HG03571 (cell line): ENCODE measurements at regions not wholly inside any gene's neighbourhood (a gene's known extent, or its start where the extent isn't known, plus 50 kb on each side); places are given as distances from the start of the nearest gene placed in this dataset.
"Not testable (repeated sequence)": the region's sequence is repeated elsewhere in the genome, so short reads cannot be mapped to it uniquely, and the experiment has no call there.

Experiments used
- ATAC-seq: cut with Tn5 transposase; IDR thresholded peaks from one replicate; pipeline ENCODE4 v1.9.1; 2021; ENCODE audit not compliant: unreplicated experiment

DNA sequence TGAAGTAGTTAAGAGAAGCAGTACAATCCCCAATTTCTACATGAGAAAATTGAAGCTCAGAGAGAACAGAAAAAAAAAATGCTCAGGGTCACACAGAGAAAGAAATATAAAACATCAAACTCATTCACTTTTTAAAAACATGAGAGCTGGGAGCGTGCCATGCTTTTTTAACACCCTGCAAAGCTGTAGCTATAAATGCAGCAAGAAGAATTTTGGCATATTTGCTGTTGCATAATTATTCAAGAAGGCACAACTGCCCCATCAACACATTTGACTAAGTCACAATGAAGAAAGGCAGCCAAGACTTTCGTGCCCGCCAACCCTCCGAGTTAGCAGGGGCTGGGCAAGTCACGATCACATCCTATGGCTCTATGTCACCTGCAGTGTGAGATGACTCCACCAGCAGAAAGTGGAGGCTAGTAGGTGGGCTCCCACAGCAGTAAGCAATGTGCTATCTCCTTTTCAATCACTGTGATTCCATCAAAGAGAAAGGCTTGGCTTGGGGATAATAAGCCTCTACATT is 214.8 kb downstream of the DHX15 start:
- ATAC-seq, result no peak

DNA sequence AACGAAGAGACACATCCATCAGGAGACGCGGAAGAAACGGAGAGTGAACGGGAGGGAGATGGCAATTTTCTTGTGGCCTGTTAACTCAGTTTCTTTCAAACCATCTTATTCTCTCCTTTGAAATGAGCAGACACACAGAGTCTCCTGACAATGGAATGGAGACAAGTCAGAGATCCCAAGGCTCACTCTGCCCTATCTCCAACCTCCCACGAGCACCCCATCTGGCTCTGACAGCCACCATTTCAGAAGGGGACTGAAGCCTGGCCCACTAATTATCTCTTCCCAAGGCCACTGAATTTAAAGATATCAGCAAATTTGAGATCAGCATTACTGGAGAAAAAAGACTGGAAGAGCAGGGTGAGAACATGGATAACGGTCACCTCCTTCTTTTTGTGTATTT is 215.6 kb downstream of the DHX15 start:
- no peak for ATAC-seq

DNA sequence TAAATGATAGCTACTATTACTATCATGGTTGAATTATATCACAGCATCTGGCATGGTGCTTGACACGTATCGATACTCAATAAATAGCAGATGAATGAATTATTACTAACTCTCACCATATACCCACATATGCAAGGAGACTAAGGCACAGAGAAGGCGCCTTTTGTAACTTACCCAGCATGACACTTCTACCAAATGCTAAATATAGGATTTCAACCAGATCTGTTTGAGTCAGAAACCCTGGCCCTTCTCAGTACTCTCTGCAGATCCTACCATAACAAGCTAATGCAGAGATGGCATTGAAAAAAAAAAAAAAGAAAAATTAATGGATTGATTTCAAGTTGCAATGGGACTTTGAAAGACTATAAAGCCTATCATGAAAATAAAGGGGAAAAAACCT is 219.5 kb downstream of the DHX15 start:
- no peak for ATAC-seq

DNA sequence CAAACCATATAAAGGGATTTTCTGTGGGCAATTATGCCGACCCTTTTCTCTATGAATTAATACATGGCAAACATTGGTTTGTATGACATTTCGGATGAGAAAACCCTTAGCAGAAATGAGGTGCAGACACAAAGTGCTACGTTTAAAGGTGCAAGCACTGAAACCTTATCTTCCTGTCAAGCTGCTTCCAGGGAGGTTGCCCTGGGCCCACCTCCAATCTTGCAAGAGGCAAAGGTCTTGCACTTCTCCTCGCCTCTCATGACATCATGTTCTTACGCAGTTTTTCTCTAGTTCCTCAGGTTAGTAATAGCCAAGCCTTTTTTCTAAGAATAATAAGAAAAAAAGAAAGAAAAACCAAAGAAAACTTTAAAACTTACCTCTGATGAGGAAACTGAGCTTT is 220.1 kb downstream of the DHX15 start:
- ATAC-seq, result no peak

DNA sequence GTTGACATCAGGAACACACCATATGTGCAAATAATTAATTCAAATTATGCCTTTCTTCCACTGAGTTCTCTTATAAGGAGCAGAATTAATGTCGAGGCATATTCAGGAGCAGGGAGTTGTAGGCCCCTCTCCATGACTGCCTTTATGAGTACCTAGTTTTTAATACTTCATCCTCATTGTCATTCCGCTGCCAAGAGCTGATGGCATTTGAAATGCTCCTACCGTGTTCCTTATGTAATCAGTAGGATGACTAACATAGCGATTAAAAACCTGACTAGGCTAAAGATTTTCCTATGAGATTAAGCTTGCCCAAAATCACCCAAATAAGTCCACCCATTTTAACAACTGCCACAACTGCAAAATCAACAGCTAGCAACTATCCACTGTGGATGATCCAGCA is 220.6 kb downstream of the DHX15 start:
- no peak for ATAC-seq

DNA sequence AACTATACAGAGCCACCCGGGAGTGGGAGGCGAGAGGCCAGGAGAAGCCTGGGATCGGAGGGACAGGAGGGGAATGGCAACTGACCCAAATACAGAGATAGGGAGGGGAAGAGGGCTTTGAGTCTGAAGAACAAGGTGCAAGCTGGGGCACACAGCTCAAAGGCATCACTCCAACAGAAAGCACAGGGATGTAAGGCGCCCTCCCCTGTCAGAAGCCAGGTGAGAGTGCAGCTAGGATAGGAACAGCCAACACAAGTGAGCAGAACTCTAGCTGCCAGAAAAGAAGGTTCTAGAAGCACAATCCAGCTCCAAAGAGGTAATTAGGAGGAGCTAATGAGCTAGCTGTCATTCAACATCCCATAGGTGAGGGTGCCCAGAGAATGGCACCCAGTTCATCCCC is 232.2 kb downstream of the DHX15 start:
- ATAC-seq, result no peak

DNA sequence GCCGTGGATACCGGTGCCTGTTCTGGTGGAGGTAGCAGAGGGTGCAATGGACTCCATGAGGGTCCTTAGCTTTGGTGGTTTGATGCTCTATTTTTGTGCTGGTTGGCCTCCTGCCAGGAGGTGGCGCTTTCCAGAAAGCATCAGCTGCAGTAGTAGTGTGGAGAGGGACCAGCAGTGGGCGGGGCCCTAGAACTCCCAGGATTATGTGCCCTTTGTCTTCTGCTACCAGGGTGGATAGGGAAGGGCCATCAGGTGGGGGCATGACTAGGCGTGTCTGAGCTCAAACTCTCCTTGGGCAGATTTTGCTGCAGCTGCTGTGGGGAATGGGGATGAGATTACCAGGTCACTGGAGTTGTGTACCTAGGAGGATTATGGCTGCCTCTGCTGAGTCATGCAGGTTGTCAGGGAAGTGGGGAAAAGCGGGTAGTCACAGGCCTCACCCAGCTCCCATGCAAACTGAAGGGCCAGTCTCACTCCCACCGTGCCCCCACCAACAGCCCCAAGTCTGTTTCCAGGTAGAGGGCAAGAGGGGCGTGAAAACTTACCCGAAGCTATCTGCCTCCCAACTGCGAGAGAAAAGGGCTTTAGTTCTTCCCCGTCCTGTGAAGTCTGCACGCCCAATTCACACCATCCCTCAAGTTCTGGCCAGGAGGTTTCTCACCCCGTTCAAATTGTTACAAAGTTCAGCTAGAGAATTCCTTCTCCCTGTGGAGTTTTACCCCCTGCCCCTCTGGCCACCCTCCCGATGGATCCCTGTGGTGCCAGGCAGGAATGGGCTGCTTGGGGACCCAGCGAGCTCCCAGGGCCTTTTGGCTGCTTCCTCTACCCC is 235.0 kb downstream of the DHX15 start:
- not testable (repeated sequence) for ATAC-seq

DNA sequence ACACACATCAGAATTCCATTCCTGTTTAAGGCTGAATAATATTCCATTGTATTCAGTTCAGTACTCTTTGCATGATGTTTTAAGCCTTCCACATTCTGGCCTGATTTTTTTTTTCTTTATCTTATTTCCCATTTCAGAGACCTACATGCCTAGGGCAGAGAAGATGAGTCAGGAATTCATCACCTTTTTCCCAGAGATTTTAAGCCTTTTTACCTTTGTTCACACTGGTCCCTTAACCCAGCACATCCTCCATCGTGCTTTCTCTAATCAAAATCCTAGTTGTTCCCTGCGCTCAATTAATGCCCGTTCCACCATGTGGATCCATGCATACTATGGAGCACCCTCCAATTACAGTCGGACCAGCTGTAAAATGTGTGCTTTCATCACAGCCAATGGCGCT is 245.1 kb downstream of the DHX15 start:
- no peak for ATAC-seq

DNA sequence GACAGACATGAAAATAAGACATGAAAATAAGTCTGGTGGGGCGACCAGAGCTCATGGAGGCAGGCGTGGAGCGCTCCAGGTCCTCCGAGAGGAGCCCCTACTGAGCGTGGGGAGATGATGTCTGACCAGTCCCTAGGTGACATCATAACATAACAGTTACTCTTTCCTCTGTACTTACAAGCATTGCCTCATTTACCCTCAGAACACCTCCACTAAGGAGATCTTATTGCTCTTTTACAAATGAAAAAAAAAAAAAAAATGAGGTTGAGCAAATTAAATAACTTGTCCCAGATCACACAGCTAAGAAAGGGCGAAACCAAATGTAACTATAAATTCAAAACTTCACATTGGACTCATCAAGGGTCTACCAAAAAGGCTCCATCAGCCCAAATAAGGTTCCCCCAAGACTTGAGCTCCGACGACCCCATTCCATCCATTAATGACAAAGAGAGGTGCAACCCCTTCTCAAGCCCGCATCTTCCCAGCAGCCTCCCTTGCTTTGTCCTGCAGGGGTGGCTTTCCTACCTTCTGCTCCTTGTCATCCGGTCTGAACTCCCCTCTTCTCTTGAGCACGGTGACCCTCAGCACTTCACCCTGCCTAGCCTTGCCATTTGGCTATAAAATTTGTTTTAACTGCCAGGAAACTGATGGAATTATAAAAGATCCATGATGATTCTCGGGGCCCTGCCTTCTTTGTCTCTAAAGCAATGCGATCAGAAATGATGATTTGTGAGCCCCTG is 246.7 kb downstream of the DHX15 start:
- ATAC-seq, result no peak

DNA sequence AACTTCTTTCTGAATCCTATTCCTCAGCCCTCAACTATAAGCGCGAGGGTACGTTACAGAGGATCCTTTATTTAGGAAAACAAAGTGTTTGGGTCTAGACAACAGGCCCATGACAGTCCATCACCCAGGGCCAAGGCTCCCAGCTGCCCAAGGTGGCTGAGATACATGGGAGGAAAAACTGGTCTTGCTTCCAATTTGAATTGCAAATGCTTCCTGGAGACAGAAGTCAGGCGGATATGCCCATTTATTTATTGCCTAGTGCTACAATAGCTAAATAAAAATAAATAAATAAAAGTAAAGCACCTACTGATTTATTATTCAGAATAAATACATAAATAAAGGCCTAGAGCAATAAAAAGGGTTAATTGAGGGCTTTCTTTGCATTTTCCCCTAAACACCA is 248.7 kb downstream of the DHX15 start:
- ATAC-seq, result no peak

DNA sequence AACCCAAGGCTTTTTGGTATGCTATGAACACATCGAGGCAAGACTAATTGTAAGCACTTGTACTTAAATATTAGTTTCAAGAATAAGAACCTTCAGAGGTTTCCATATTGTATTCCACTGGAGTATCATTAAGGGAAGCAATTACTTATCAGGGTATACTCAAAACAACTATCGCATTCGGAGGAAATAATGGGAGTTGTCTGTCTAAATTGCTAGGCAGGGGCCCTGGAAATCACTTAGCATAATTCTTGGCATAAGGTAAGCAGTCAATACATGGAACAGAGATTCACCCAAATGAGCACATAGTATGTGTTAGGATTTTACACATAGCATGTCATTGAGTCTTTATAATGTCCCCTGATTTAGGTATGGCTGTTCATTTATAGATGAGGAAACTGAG is 249.4 kb downstream of the DHX15 start:
- ATAC-seq, result no peak

DNA sequence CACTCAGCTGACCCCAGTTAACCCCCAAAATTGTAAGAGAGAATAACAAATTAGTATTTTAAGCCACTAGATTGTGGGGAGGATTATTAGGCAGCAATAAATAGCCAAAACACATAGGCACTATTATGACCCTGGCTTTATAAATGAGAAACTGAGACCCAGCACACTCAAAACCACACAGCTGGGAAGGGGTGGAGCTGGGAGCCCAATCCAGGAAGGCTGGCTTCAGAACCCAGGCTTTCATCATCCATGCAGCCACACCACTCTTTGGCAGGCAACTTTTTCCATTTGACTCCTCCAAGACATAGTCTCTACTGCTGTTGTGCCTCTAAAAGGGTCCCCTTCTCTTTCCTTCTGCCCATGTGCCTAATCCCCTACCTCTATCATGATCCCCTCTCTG is 253.8 kb downstream of the DHX15 start:
- no peak for ATAC-seq

DNA sequence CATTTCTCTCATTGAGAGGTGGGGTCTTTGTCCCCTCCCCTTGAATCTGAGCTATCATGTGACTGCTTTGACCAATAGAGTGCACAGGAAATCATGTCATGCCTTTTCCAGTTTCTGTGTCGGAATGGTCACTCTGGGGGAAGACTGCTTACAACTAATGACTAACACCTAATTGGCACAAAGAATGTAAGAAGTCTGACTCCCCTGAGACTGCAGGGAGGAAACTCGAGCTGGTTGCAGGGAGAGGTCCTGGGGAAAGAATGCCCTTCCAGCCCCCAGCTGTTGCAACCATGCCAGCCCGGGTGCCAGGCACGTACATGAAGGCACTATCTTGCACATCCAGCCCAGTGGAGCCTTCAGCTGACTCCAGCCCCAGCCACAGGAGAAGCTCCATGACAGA is 254.2 kb downstream of the DHX15 start:
- no peak for ATAC-seq

DNA sequence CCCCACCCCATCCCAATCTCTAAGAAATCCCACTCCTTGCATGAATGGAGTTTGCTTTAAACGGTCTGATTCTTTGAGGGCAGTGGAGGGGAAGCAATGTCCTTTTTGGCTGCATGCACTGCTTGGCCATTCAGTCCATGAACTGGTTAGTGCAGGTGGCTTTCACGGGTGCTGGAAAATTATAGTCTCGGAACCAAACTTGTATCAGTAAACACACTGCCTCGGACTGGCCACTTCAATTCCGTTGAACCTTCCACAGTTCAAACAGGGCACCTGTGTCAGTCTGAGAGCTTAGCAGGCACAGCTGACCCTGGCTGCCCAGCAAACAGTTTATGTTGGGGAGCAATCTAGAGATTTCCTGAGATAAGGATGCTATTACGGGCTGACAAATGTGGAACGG is 255.6 kb downstream of the DHX15 start:
- ATAC-seq, result no peak

DNA sequence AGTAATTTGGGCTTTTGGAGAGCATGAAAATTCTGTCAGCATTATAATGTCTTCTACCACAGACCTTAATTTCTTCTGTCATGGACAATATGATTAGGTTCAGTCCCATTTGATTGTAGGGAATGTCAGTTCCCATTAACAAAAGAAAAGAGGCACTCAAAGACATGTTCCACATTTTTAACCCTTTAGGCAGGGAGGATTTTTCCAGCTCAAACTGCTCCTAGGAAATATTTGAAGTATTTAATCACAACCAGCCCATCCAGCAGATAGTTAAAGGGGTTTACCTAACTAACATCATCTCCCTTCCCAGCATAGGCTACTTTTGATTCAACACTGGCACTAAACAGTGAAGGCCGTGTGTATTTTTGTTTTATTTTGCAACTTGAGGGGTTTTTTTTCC is 256.0 kb downstream of the DHX15 start:
- no peak for ATAC-seq

DNA sequence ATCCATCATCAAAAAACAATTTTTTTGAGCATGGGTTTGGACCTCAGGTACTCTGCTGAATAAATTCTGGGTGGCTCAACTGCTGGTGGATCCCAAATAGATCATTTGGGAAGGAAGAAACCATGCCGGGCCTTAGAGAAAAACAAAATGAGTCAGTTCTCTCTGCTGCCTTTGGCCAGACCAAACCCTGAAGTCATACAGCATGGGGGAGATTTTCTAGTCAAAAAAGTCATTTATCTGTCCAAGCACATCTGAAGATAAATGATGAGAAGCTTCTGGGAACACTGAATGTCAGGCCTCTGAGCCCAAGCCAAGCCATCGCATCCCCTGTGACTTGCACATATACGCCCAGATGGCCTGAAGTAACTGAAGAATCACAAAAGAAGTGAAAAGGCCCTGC is 261.4 kb downstream of the DHX15 start:
- no peak for ATAC-seq

DNA sequence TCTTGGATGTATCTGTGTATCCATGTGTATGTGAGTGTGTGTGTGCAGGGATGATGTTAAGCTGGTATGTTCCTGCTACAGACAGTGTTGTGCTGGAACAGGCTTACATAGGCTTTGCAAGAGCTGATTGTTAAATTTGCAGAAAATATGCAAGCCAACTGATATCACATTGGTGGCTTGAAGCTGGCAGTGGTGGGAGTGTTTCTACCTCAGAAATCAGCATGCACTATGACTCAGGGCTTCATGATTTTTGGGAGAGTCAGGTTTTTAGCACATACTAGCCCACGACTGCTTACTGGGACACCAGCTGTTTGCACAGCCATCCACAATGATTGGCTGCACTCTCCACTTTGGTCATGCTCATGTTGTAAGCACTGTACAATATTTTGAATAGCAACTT is 261.8 kb downstream of the DHX15 start:
- ATAC-seq, result no peak

DNA sequence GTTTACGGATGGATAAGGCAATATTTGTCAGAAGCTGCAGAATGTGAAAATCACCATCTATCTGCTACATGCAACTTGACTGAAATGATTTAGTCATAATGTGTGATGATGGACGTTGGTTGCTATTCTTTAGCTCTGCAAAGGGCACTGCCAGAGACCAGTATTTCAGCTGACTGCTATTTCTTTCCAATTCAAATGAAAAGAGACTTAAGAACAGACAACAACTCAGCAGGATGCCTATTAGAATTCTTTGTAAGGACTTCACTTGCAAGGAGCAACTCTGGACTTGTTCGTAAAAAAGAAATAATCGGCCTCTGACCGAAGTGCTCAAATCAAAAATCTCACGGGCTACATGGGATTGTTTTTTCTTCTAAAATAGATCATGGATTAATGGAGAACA is 262.7 kb downstream of the DHX15 start:
- ATAC-seq, result no peak

DNA sequence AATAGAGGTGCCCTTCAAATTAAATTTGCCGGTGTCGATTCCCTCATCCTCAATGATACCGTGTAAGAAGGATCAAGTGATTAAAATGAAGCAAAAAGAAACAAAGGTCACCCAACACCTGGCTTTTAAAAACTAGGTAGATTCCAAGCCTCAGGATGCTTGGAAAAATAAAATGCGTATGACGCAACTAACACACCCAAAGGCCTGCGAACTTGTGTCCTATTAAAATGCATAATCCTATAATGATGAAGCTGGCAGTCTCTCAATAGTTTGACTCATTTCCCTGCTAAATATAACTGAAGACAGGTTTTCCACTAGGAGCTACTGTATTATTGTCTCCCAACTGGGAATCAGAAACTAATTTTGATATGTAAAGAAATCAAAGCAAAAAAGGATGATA is 263.2 kb downstream of the DHX15 start:
- ATAC-seq, result no peak

DNA sequence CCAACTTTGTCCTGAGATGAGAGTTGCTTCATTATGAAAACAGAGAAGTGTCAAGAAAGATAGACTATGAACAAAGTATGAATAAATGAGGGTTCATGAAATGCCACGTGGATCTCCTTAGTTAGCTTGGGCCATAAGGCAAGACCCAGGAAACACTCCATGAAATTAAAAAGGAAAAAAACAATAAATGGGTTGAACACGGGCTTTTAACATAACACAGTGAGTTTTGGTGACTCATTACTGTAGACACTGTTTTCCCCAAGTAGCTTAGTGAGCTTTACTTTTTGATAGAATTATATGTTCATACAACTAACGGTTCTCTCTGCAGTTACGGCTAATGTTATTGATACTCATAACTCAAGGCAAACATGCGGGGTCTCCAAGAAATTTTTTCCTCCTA is 265.0 kb downstream of the DHX15 start:
- no peak for ATAC-seq

DNA sequence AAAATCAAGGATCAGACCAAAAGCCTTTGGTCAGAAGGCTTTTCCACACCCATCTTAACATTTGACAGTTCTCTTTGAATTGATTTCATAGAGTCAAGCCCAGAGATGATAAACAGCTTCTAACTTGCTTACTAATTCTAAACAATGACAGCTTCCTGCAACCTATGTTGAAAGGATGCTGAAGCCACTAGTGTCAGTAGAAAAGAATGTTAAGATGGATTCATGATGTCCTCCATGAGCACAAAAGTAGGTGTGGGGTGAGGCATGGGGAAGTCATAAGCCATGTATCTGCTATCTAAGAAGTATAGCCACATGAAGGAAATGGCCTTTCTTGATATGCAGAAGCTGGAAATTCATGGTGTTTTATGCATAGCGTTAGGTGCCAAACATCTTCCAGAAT is 269.3 kb downstream of the DHX15 start:
- ATAC-seq, result no peak

DNA sequence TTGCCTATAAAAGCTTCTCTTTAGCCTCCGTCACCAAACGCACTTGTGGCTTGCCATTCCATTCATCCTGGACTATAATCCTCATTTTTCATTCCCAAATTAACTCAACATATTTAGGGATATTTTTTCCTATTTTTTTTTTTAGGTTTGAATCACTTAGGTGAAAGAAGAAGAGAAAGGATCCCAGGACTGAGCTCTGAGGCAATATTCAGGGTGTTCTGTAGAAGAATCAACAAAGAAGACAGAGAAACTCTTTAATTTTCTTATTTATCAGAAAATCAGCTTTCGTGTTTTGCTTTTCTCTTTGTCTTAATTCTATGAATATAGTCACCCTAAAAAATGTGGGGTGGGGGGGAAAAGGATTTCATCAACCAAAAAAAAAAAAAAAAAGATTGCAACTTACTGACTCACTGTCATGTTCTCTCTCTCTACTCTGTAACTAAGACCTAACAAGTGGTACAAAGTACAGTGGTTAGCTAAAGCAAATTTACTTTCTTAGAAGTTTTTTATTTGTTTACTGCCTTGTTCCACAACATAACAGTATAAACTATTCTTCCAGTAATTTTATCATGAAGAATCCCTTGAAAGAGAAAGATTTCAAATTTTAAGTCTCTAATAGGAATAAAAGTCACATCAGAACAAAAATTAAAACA is 272.0 kb downstream of the DHX15 start:
- no peak for ATAC-seq
